Skeletal muscle cell (primary cell): ENCODE measurements at regions not wholly inside any gene's neighbourhood (a gene's known extent, or its start where the extent isn't known, plus 50 kb on each side); places are given as distances from the start of the nearest gene placed in this dataset.

Experiments
- DNase-seq: peaks from one replicate; pipeline ENCODE4 v3.0.0-alpha.2; 2010; ENCODE audit warnings: low read depth
- H3K4me3 ChIP-seq: 2 replicates; pipeline ENCODE4 v1.5.1; 2011; ENCODE audit warnings: low read depth, mild to moderate bottlenecking, control low read depth, low read length, moderate library complexity

DNA sequence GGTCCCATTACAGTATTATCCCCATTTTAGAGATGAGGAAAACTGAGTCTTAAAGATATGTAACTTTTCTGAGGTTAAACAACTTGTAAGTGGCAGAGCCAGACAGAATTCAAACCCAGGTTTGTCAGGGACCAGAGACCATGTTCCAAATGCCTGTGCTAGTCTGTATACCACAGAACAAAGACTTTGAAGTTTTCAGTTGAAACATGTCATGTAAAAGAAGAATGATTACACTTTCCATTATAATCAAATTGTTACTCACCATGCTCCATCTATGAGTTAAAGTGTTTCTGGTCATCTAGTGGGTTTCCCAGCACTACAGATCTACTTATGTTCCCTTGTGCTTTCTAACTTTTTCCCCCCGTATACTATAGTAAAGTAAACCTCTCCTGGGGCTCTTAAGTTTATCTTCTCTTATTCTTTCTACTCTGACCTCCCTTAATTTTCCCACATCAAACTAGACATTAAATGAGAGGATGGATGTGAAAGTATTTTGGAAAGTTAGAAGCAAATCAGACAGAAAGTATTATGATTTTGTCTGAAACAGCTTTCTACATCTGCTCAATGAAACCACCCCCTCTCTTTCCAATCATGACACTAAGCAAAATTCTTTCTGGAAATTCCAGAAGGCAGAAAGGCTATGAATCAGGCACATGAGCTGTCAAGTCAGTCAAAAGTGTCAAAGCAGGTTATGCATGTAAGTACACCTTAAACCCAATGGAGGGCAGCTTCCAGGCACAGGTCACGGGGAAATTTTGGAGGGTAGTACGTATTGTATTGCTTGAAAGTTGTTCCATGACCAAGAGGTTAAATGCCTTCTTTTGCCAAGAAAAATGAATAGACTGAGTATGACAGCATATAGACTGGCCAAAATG is 132.7 kb upstream of the MAP3K7 start:
- DNase-seq: no peak
- no peak overlapping the region for H3K4me3 ChIP-seq

DNA sequence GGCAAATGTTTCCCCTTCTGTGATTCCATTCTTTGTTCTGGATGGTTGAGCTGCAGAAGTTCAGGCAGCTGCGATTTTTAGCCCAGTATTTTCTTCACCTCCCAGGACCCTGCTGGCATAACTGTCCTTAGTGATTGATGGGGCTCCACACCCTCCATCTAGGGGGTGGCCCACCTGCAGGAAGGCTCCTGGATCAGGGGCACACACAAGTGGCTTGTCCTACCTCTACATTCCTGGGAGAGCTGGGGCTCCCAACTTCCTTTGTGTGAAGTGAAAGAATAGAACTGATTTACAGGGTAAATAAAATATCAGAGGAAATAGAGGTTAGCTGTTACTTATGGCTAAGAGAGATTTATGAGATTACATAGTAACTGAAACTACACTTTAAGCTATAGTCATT is 129.5 kb upstream of the MAP3K7 start:
- no peak overlapping the region for H3K4me3 ChIP-seq
- DNase-seq: no peak

- DNase-seq: no peak
- no peak overlapping the region for H3K4me3 ChIP-seq
Measured at GRCh38 chr6:90715093-90715655, 128.3 kb upstream of the MAP3K7 start.

GRCh38 chr6:90714319-90714718 is 127.4 kb upstream of the MAP3K7 start:
- H3K4me3 ChIP-seq: no peak overlapping the region
- no peak for DNase-seq

GRCh38 chr6:90712114-90712513 is 125.2 kb upstream of the MAP3K7 start:
- peak; percentile 14 for DNase-seq

GRCh38 chr6:90709431-90709996 is 122.6 kb upstream of the MAP3K7 start:
- DNase-seq: no peak
- H3K4me3 ChIP-seq: no peak overlapping the region

More at GRCh38 chr6:90712114-90712513, 125.2 kb upstream of the MAP3K7 start:
- H3K4me3 ChIP-seq: no peak overlapping the region

DNA sequence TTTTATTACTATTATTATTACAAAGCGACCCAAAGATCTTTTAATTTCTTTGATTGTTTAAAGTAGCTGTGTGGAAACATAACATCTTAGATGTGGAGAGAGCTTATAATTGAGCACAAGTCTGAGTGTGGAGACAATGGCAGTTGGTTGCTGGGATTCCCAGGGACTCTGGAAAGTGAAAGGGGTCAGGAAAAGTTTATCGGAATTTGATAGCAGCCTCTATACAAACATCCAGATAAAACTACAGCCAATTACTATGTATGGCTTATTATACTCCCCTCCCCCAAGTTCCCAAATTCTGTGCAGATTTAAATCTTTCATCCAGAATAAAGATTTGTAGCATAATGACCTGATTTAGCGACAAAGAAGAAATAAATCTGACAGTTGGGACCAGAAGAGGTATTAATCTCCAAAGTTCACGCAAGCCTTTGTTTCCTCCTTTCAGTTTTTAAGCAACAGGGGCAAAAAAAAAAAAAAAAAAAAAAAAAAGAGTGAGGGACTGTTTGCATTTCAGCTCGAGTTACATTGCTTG is 121.4 kb upstream of the MAP3K7 start:
- no peak for DNase-seq
- H3K4me3 ChIP-seq: no peak overlapping the region

- no peak for DNase-seq
- H3K4me3 ChIP-seq: no peak overlapping the region
Measured at GRCh38 chr6:90707246-90707645, 120.4 kb upstream of the MAP3K7 start.

DNA sequence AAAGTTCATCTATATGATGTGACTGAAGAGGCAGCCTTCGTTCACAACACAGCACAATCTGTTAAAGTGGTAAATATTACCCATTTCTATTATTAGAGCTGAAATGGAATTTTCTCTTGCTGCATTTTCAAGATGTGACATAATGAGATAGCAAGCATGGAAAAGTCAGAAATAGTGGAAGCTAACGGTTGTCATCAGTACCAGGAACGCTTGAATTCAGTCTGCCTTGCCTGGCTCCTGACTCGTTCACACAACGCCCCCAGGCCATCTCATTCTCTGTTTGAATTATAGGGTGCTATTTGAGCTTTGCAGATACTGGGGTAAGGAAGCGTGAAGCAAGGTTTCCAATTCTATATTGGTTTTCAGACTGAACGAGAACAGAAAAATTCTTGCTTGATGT is 116.5 kb upstream of the MAP3K7 start:
- DNase-seq: no peak
- no peak overlapping the region for H3K4me3 ChIP-seq

DNA sequence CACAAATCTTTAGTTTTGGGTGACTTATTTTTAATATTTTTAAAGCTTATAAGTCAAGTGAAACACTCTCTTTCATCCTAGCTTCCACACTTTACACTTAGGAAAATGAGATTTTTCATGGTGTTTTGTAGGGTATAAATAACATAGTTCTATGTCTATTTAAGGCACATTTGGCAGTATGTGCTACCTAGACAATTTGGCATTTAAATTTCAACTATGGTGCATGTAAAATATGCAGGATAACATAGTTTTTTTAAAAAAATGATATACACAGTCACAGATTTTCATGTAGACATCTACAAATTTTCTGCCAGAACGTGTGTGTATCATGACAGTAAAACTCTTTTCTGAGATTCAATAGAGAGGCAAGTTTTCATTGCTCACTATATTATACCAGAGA is 115.1 kb upstream of the MAP3K7 start:
- DNase-seq: no peak
- no peak overlapping the region for H3K4me3 ChIP-seq

GRCh38 chr6:90701146-90701781 is 114.4 kb upstream of the MAP3K7 start:
- no peak for DNase-seq
- no peak overlapping the region for H3K4me3 ChIP-seq

GRCh38 chr6:90695316-90695715 is 108.4 kb upstream of the MAP3K7 start:
- no peak for DNase-seq
- H3K4me3 ChIP-seq: no peak overlapping the region

DNA sequence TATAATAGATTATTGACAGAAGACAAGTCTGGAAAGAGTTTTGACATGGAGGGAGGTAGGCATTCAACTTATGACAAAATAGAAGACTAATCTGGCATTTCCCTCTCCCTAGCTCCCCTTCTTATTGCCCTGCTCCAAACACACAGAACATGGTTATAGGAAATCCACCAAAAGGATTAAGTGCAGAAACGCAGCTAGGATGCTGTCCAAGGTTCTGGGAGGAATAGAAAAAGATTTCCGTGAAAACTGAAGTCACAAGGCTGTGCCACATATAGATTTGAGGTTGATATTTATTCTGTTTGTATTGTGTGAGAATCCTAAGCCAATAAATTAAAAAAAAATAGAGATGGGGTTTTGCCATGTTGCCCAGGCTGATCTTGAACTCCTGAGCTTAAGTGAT is 107.9 kb upstream of the MAP3K7 start:
- DNase-seq: no peak
- H3K4me3 ChIP-seq: no peak overlapping the region

GRCh38 chr6:90691823-90692222 is 105.0 kb upstream of the MAP3K7 start:
- no peak overlapping the region for H3K4me3 ChIP-seq
- no peak for DNase-seq

- no peak for DNase-seq
- H3K4me3 ChIP-seq: no peak overlapping the region
Measured at GRCh38 chr6:90689172-90689571, 102.3 kb upstream of the MAP3K7 start.

- DNase-seq: no peak
- no peak overlapping the region for H3K4me3 ChIP-seq
Measured at GRCh38 chr6:90687775-90688380, 101.0 kb upstream of the MAP3K7 start.

DNA sequence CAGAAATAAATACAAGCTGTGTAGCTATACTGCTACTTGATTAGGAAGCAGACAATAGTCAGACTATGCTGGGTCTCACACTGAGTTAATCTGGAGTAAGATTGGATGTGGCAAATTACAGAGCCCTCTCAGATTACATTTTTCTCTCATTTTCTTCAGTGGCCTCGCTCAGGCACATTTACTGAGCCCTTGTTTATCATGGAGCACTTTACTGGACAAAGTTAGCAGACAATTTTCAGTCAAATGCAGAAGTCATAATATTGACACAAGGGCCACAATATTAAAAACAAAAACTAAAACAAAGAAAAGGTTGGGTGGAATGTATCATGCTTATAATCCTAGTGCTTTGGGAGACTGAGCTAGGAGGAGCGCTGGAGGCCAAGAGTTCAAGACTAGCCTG is 95.0 kb upstream of the MAP3K7 start:
- no peak overlapping the region for H3K4me3 ChIP-seq
- DNase-seq: no peak

DNA sequence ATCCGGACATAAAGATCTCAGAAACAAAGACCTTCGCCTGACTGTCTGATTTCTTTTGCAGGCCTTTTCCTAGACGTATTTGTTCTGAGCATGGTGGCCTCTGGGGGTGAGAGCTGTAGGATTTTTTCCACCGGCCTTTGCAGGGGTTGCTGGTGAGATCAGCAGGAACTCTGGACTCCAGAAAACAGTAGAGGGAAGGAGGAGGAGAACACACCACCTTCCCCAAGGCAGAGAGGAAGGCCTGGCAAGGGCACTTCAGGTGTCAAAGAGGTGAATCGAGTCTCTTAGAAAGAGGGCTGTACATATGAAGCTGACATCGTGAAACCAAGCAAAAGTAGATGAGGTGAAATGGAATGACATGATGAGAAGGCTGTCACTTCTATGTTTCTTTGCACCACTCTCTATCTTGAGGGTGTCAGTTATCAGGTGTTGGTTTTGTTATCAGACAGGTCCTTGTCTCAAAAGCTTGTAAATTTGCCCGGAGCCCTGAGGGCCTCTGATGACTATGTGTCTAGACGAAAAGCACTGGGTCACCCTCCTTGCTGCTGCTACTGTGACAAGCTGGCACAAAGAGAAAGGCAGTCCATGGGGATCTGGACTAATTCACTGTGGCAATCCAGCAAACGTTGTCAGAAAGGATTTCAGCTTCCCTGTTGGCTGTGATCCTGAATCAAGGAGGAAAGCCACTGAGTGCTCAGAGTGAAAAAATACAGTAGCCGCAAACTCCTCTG is 91.3 kb upstream of the MAP3K7 start:
- DNase-seq: no peak
- no peak overlapping the region for H3K4me3 ChIP-seq

DNA sequence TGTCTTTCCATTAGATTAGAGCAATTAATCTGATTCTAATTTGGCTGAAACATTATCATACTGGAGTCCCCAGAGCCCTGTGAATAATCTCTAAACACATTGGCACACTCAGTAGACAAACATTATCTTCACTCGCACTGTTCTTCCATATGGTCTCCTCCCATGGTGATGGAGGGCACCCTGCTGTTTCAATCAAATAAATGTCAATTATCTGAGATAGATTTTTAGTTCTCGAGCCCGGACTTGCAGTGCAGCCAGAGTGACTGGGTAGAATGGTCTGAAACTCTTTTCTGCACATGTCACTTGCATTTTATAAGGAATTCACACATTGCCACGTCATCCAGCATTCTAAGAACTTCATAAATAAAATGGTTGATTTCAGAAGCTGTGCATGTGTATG is 90.6 kb upstream of the MAP3K7 start:
- no peak for DNase-seq
- no peak overlapping the region for H3K4me3 ChIP-seq
